Neural crest cell (in vitro differentiated cells): ENCODE measurements at regions not wholly inside any gene's neighbourhood (a gene's known extent, or its start where the extent isn't known, plus 50 kb on each side); places are given as distances from the start of the nearest gene placed in this dataset.

ENCODE experiments used
- DNase-seq: peaks from one replicate; pipeline ENCODE4 v3.0.0; 2021; ENCODE audit warnings: low read depth, mixed read lengths, low spot score
- H3K27ac Mint-ChIP-seq: one replicate; pipeline ENCODE4 v1.8.0; 2021; ENCODE audit warnings: mild to moderate bottlenecking, mixed read lengths; ENCODE audit not compliant: unreplicated experiment
- H3K27me3 Mint-ChIP-seq: 2 replicates; pipeline ENCODE4 v1.8.0; 2021; ENCODE audit warnings: low read depth, mild to moderate bottlenecking, mixed read lengths
- H3K36me3 Mint-ChIP-seq: 2 replicates; pipeline ENCODE4 v1.8.0; 2021; ENCODE audit warnings: low read depth, mild to moderate bottlenecking, mixed read lengths
- H3K4me1 Mint-ChIP-seq: 2 replicates; pipeline ENCODE4 v1.8.0; 2021; ENCODE audit warnings: mixed read lengths
- H3K4me3 Mint-ChIP-seq: one replicate; pipeline ENCODE4 v1.8.0; 2021; ENCODE audit warnings: mild to moderate bottlenecking, mixed read lengths
- H3K9me3 Mint-ChIP-seq: 2 replicates; pipeline ENCODE4 v1.8.0; 2021; ENCODE audit warnings: mixed read lengths
- CTCF ChIP-seq: fragments of 200-600 bp; sonication (generic); conservative IDR thresholded peaks from 2 replicates; pipeline ENCODE4 v1.5.0; 2021; ENCODE audit warnings: antibody characterized with exemption, mild to moderate bottlenecking

DNA sequence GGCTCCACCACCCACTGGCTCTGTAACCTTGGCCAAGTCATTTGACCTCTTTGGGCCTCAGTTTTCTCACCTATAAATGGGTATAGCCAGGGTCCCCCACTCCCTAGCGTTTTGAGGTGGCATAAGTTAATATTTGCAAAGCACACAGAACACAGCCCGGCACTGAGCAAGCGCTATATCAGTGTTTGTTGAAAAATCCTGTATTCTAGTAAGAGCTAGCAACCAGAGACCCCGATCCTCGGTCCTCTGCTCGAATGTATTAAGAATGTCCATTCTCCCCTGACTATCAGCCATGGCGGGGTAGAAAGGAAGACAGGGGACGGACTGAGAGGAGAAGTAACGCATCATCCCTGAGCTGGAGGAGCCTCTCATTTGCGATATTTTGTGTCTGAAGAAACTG lies 131.2 kb downstream of the IRF8 start:
- H3K4me3 Mint-ChIP-seq, result no peak overlapping the region
- no peak for TF ChIP-seq CTCF

GRCh38 chr16:86031141-86031678 lies 132.2 kb downstream of the IRF8 start:
- no peaks in the 10 kb centered on the region for H3K36me3 Mint-ChIP-seq
- no peak overlapping the region for H3K4me3 Mint-ChIP-seq
- no peak for TF ChIP-seq CTCF
- H3K4me1 Mint-ChIP-seq, result peaks cover 15% of the 10 kb centered on the region
- H3K9me3 Mint-ChIP-seq, result no peaks in the 10 kb centered on the region
- no peak overlapping the region for H3K27ac Mint-ChIP-seq
- H3K27me3 Mint-ChIP-seq, result peaks cover 29% of the 10 kb centered on the region
- no peak for DNase-seq

More for the DNA sequence above, 131.2 kb downstream of the IRF8 start:
- peaks cover 2% of the 10 kb centered on the region for H3K9me3 Mint-ChIP-seq
- DNase-seq, result no peak
- H3K36me3 Mint-ChIP-seq, result peaks cover 2% of the 10 kb centered on the region
- H3K27me3 Mint-ChIP-seq, result peaks cover 31% of the 10 kb centered on the region
- H3K4me1 Mint-ChIP-seq, result peaks cover 15% of the 10 kb centered on the region
- no peak overlapping the region for H3K27ac Mint-ChIP-seq

- Mint-ChIP-seq H3K36me3 (no peaks in the 10 kb centered on the region), H3K9me3 (no peaks in the 10 kb centered on the region), H3K27ac (no peak overlapping the region), H3K4me1 (peaks cover 15% of the 10 kb centered on the region), H3K4me3 (no peak overlapping the region), H3K27me3 (peaks cover 26% of the 10 kb centered on the region)
- no peak for TF ChIP-seq CTCF
- DNase-seq, result no peak
Observed at GRCh38 chr16:86033016-86033474, 134.1 kb downstream of the IRF8 start.

DNA sequence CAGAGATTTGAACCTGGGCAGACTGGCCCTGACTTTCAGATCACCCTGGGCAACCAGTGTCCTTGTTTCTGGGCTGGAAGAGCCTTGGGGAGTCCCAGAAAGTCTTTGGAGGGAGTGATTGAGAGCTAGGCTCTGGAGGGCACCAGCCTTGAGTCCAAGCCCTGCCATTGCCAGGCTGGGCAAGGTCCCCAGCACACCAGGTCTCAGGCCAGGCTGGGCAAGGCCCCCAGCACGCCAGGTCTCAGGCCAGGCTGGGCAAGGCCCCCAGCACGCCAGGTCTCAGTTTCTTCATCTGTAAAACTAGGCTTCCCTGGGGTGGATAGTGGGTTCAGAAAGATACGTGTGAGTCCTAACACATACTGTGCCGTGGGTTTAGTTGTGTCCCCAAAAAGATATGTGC lies 135.0 kb downstream of the IRF8 start:
- TF ChIP-seq CTCF, result no peak
- no peak overlapping the region for H3K4me3 Mint-ChIP-seq

GRCh38 chr16:86034421-86034919 lies 135.5 kb downstream of the IRF8 start:
- DNase-seq, result no peak
- Mint-ChIP-seq H3K36me3 (no peaks in the 10 kb centered on the region), H3K4me3 (no peak overlapping the region), H3K27me3 (peaks cover 19% of the 10 kb centered on the region), H3K4me1 (peaks cover 15% of the 10 kb centered on the region), H3K27ac (no peak overlapping the region), H3K9me3 (no peaks in the 10 kb centered on the region)
- TF ChIP-seq CTCF, result no peak

More for the DNA sequence above, 135.0 kb downstream of the IRF8 start:
- DNase-seq, result no peak
- Mint-ChIP-seq H3K27ac (no peak overlapping the region), H3K27me3 (peaks cover 21% of the 10 kb centered on the region), H3K9me3 (no peaks in the 10 kb centered on the region), H3K36me3 (no peaks in the 10 kb centered on the region), H3K4me1 (peaks cover 15% of the 10 kb centered on the region)
